ENCODE measurements at regions not wholly inside any gene's neighbourhood (a gene's known extent, or its start where the extent isn't known, plus 50 kb on each side); places are given as distances from the start of the nearest gene placed in this dataset.
"Not testable (repeated sequence)": the region's sequence is repeated elsewhere in the genome, so short reads cannot be mapped to it uniquely, and the experiment has no call there.

GRCh38 chr10:52599551-52600200 is 172.9 kb downstream of the MBL2 start:
- H3K27ac ChIP-seq (ENCODE audit: low read depth in 1 of 2, low read length in 1 of 2) = no peak overlapping the region
- 71 to 85% methylated on average over 5 of the region's 5 CpGs for WGBS, 2 donors
- H3K4me3 ChIP-seq = no peak overlapping the region
- H3K4me1 ChIP-seq (ENCODE audit: control insufficient read depth in 5 of 5, insufficient read depth in 5 of 5, low read length in 5 of 5) = peaks cover 0 to 8% (median 5%) of the 10 kb centered on the region in 5 donors
- ATAC-seq (ENCODE audit: insufficient read depth, low FRiP score) (no peak), DNase-seq (peak in 2 of 3 donors; percentile 41 to 43)
- no peaks in the 10 kb centered on the region for H3K36me3 ChIP-seq (ENCODE audit: control insufficient read depth in 4 of 4, insufficient read depth in 4 of 4, low read length in 4 of 4)
- no peak overlapping the region for H3K9ac ChIP-seq (ENCODE audit: insufficient read depth in 1 of 2, low read length in 2 of 2)
- no peaks in the 10 kb centered on the region for H3K27me3 ChIP-seq (ENCODE audit: control insufficient read depth in 3 of 3, insufficient read depth in 3 of 3, low read length in 2 of 3)
- TF ChIP-seq CTCF (IDR thresholded peaks at IDR 0.05; ENCODE audit: control extremely low read depth, extremely low read depth) = no peak
- H3K9me3 ChIP-seq (ENCODE audit: control insufficient read depth in 4 of 4, insufficient read depth in 3 of 4, low read length in 3 of 4) = no peaks in the 10 kb centered on the region

- H3K4me3 ChIP-seq; H3K9ac ChIP-seq (ENCODE audit: insufficient read depth in 1 of 2, low read length in 2 of 2); H3K27me3 ChIP-seq (ENCODE audit: control insufficient read depth in 3 of 3, insufficient read depth in 3 of 3, low read length in 2 of 3); H3K27ac ChIP-seq (ENCODE audit: low read depth in 1 of 2, low read length in 1 of 2); H3K4me1 ChIP-seq (ENCODE audit: control insufficient read depth in 5 of 5, insufficient read depth in 5 of 5, low read length in 5 of 5); ATAC-seq (ENCODE audit: insufficient read depth, low FRiP score); H3K36me3 ChIP-seq (ENCODE audit: control insufficient read depth in 4 of 4, insufficient read depth in 4 of 4, low read length in 4 of 4); H3K9me3 ChIP-seq (ENCODE audit: control insufficient read depth in 4 of 4, insufficient read depth in 3 of 4, low read length in 3 of 4): not testable (repeated sequence)
- DNase-seq = peak in 2 of 3 donors; percentile 18 to 37
Measured at GRCh38 chr10:52604131-52604530, 168.5 kb downstream of the MBL2 start.

GRCh38 chr10:52609071-52609470 is 163.5 kb downstream of the MBL2 start:
- H3K9me3 ChIP-seq (ENCODE audit: control insufficient read depth in 4 of 4, insufficient read depth in 3 of 4, low read length in 3 of 4) = no peaks in the 10 kb centered on the region
- H3K4me3 ChIP-seq = no peak overlapping the region
- 57 to 76% methylated on average over 1 of the region's 1 CpG for WGBS, 2 donors
- H3K9ac ChIP-seq (ENCODE audit: insufficient read depth in 1 of 2, low read length in 2 of 2) = no peak overlapping the region
- DNase-seq = no peak
- no peaks in the 10 kb centered on the region for H3K27me3 ChIP-seq (ENCODE audit: control insufficient read depth in 3 of 3, insufficient read depth in 3 of 3, low read length in 2 of 3)
- no peak for ATAC-seq (ENCODE audit: insufficient read depth, low FRiP score)
- TF ChIP-seq CTCF (IDR thresholded peaks at IDR 0.05; ENCODE audit: control extremely low read depth, extremely low read depth) = no peak
- no peaks in the 10 kb centered on the region for H3K4me1 ChIP-seq (ENCODE audit: control insufficient read depth in 5 of 5, insufficient read depth in 5 of 5, low read length in 5 of 5)
- H3K36me3 ChIP-seq (ENCODE audit: control insufficient read depth in 4 of 4, insufficient read depth in 4 of 4, low read length in 4 of 4) = no peaks in the 10 kb centered on the region
- H3K27ac ChIP-seq (ENCODE audit: low read depth in 1 of 2, low read length in 1 of 2) = no peak overlapping the region

GRCh38 chr10:52609626-52610240 is 162.9 kb downstream of the MBL2 start:
- TF ChIP-seq CTCF (IDR thresholded peaks at IDR 0.05; ENCODE audit: control extremely low read depth, extremely low read depth) = no peak
- ATAC-seq (ENCODE audit: insufficient read depth, low FRiP score) (no peak), DNase-seq (no peak)
- Histone ChIP-seq H3K36me3 (ENCODE audit: control insufficient read depth in 4 of 4, insufficient read depth in 4 of 4, low read length in 4 of 4) (no peaks in the 10 kb centered on the region), H3K4me1 (ENCODE audit: control insufficient read depth in 5 of 5, insufficient read depth in 5 of 5, low read length in 5 of 5) (no peaks in the 10 kb centered on the region), H3K9me3 (ENCODE audit: control insufficient read depth in 4 of 4, insufficient read depth in 3 of 4, low read length in 3 of 4) (no peaks in the 10 kb centered on the region), H3K27me3 (ENCODE audit: control insufficient read depth in 3 of 3, insufficient read depth in 3 of 3, low read length in 2 of 3) (no peaks in the 10 kb centered on the region), H3K27ac (ENCODE audit: low read depth in 1 of 2, low read length in 1 of 2) (no peak overlapping the region), H3K4me3 (no peak overlapping the region), H3K9ac (ENCODE audit: insufficient read depth in 1 of 2, low read length in 2 of 2) (no peak overlapping the region)
- WGBS, 2 donors = 71 to 87% methylated on average over 5 of the region's 5 CpGs

Data from lung (tissue), 11 donors.